Keratinocyte (primary cell): ENCODE measurements at regions not wholly inside any gene's neighbourhood (a gene's known extent, or its start where the extent isn't known, plus 50 kb on each side); places are given as distances from the start of the nearest gene placed in this dataset.

Source experiments
- CTCF ChIP-seq, 3 experiments: IDR thresholded peaks in 1 of 3; conservative IDR thresholded peaks in 1 of 3; optimal IDR thresholded peaks in 1 of 3; 2 replicates in 2 of 3; 3 replicates in 1 of 3; pipeline versions ENCODE3 to v1.5.1; 2011; ENCODE audit warnings: low read length in 3 of 3, mild to moderate bottlenecking in 3 of 3, moderate library complexity in 2 of 3, control low read depth in 1 of 3, inconsistent platforms in 1 of 3; ENCODE audit not compliant: insufficient read depth in 2 of 3; ENCODE audit errors: extremely low read depth in 1 of 3
- EZH2 ChIP-seq: IDR thresholded peaks from one replicate; pipeline ENCODE4 v1.6.1; 2012; ENCODE audit warnings: inconsistent platforms, mild to moderate bottlenecking, low read length, moderate library complexity

DNA sequence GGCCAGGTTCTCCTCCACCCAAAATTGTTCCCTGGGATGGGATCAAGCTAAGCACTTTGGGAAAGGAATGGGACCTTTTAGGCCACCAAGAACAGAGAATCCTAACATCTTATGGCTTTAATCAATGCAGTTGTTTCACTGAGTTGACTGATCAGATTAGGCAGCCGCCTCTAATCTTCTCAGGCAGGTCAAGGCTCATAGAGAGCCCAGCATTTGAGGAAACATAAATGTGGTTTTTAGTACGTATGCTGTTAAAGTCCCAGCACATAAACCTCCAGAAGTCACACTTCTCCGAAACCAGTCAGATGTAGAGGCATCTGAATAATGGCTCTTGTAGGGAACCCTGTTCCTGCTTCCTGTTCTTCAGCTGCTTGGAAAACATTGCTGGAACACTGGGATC lies 99.5 kb upstream of the RMDN2 start:
- no peak for TF ChIP-seq CTCF (optimal IDR thresholded peaks at IDR 0.05 in 1 of 3, IDR thresholded peaks at IDR 0.05 in 1 of 3, conservative IDR thresholded peaks at IDR 0.05 in 1 of 3; ENCODE audit: extremely low read depth in 1 of 3, insufficient read depth in 2 of 3, low read length in 3 of 3)
- TF ChIP-seq EZH2, result no peak
